HG03097 (cell line): ENCODE measurements at regions not wholly inside any gene's neighbourhood (a gene's known extent, or its start where the extent isn't known, plus 50 kb on each side); places are given as distances from the start of the nearest gene placed in this dataset.

Experiments
- ATAC-seq: cut with Tn5 transposase; IDR thresholded peaks from one replicate; pipeline ENCODE4 v1.9.1; 2021; ENCODE audit not compliant: unreplicated experiment, low FRiP score

DNA sequence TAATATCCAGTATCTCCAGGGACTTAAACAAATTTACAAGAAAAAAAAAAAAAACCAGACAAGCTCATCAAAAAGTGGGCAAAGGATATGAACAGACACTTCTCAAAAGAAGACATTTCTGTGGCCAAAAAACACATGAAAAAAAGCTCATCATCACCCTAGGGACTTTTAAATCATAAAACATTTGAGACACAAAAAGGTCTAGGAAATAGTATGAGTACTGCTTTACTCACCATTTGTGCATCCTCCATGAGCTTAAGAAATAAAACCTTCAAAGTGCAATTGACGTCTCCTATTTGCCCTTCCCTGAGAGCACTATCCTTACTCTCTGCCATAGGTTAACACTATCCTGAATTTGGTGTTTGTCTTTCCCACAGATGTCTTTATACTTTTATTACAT, 193.7 kb upstream of the NREP start:
- no peak for ATAC-seq

DNA sequence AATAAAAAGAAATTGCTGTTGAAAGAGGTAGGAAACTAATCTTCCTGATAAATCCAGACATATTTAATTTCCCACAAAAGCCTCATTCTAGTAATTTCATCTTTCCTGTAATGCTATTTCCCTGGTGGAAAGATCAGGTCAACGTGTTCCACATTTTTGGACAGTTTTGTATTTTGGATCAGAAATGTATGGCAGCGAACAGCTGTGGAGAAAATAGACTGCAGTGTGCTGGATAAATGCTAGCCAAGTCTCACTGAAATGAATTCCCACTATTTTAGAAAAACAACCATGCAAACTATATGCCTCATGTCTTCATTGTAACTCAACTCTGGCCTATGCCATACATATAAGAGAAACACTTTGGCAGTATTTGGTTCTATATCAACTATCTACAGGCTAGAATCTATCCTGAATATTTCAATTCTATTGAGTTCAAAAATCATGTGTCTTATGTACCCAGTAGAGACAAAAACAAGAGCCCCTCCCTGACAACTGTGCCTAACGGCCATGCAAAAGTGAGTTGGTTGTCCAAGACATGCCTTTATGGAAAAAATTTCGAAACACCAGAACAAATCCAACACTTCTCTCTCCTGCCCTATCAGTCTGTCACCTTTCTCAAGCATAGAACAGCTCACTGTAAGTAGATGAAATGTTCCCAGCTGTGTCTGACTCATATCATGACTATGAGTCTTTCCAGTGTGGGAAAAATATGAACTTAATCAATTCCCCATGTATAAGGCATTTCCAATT, 191.3 kb upstream of the NREP start:
- ATAC-seq = no peak

DNA sequence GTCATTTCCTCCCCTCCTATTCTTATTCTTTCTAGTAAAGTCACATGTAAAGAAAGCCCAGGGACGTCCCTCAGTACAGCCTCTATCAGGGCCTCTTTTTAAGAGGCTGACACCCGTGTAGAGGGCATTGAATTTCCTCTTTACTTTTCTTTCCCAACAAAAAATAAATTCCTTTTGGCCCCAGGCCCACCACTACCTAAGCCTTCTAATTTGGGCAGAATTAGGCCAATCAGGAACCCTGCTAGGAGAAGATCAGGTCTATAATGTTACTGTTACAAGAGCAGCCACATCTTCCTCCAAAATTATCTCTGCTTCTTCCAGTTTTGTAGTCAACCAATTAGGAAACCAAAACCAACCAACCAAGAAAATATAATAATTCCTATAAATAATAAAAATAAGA, 189.6 kb upstream of the NREP start:
- no peak for ATAC-seq

DNA sequence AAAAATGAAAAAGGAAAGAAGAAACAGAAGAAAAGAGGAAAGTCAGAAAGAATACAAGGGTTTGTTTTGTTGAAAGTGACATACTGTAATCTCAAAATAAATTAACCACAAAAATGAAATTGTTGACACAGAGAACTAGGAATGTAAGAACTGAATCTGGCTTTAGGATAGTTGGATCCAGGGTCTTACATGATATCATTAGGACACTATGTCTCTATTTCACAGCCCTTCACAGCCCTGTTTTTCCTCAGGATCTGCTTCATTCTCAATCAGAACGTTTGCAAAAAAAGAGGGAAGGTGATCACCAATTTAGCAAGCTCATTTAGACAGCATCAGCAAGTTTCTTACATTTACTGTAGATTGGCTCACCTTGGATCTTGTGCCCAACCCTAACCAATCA, 188.5 kb upstream of the NREP start:
- ATAC-seq = no peak

DNA sequence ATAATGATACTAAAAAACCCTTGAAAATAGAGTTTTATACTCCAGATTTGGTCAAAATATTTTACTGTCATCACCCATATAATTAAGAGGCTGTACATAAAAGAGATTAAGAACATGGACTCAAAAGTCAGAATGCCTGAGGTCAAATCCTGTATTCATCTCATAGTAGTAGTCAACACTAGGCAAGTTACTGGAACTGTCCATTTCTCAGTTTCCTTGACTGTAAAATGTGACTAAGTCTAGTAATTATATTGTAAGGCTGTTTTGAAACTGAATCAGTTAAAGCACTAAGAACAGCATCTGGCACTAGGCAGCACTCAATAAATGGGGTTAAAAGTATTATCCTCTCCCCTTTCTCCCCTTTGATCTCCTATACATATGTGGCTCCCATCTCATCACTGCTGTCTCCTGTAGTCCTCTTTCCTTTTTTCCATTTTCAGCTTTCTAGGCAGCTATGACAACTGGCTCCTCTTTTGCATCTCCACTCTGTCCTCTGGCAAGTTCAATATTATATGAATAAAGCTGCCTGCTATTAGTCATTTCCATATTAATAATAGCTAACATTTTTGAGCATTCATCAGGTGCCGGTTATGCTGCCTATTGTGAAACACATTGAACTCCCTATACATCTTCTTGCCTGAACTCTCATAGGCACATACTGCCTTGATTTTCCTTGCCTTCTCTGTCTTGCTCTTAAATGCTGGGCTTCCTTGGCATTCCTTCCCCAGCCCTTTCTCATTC, 185.8 kb upstream of the NREP start:
- no peak for ATAC-seq

DNA sequence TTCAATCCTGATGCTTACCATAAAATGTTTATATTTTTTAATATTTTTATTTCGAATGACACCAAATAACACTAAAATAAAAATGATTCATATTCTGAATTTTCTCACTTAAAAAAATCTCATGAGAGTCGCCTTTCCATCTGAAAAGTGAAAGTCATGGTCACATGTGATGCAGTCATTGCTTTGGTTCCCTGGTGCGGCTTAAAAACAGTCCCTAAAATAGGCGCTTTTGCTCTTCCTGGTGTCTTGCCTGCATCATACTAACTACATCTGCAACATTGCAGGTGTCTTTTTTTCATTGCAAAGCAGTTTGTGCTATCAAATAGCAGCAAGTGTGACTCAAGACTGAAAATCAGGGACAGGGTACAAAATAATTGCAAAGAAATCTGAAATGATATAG, 185.2 kb upstream of the NREP start:
- no peak for ATAC-seq

DNA sequence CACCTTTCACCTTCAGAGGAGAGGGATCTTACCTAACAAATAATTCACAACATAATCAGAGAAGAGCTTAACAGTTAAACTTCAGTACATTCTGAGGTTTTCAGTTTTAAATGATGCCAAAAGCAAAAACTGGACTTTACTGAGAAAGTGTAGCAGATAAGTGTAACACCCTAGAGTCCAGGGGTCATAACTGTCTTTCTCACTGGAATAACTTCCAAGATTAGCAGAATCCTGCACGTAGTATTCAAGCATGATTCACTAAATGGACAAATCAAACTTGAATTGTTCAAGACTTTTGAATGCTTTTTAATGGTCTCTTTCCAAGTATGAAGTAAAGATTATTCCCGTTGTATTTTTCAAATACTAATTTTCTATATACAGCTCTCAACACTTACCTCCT, 180.1 kb upstream of the NREP start:
- no peak for ATAC-seq

DNA sequence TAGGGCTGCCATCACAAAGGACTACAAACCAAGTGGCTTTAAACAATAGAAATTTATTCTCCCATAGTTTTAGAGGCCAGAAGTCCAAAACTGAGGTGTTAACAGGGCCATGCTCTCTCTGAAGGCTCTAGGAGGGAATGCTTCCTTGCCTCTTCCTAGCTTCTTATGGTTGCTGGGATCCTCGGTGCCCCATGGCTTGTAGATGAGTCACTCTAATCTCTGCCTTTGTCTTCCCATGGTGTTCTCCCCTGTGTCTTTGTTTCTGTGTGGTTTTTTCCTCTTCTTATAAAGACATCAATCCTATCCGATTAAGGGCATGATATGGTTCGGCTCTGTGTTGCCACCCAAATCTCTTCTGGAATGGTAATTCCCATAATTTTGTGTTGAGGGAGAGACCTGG, 178.8 kb upstream of the NREP start:
- no peak for ATAC-seq

DNA sequence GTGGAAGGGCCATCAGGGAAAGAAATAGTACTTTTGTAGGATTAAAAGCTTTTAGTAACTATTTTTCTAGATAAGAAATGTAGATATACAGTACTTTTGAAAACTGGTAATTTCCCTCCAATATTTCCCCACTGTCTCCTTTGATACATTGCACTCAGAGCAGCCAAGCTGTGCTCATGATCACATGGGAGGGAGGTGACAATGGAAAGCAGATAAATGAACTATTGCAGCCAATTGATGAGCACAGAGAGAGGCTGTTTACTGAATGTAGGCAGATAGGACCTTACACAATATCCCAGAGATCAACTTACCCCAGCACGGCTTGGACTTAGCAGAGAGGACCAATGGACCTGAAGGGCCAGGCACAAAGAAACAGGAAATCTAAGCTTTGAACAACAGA, 178.0 kb upstream of the NREP start:
- no peak for ATAC-seq

DNA sequence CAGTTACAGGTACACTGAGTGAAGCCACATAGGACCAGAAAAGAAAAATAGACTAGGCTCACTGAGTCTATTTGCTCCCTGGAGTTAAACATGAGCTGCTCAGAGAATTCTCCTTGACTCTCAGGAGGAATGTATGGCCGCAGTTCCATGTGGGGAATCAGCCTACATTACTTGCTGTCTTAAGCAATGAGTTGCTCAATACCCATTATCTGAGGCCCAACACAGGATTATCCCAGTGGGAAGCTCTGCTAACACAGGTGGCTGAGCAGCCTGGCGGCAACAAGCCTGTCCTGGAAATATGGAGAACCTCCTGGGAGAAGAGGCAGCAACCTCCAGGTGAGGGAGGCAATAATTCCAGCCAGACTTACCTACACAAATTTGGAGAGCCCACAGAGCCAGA, 177.5 kb upstream of the NREP start:
- no peak for ATAC-seq

DNA sequence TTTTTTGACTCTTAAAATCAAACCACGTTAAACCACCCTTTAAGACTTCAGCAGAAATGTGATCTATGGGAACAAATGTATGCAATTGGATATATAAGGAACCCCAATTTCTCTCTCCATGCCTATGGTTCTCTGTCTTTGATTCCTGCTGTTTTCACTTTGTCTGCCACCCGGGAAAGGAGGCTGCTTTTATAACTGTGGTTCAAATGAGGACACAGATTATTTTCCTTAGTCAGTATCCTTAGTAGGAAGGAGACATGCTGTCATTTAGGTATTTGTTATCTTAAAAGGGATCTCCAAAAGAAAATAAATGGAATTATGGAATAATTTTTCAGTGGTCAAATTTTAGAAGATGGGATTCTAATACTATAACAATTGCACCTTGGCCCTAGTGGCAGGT, 176.1 kb upstream of the NREP start:
- no peak for ATAC-seq

DNA sequence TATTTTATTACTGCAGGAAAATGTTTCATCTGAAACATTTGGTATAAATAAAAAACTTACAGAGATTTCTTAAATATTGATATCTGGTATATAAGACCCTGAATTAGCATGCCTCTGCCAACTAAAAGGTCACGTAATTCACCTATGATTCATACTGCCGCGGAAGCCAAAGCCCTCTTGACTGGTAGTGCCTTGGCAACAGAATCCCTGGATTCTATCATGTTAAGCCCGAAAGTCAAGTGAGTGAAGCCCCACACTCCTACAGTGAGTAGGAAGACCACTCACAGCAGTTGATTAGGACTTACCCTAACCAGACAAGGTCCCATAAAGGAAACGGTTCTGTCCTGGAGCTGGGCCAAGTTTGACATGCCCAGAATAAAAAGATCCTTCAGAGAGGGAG, 175.6 kb upstream of the NREP start:
- no peak for ATAC-seq

DNA sequence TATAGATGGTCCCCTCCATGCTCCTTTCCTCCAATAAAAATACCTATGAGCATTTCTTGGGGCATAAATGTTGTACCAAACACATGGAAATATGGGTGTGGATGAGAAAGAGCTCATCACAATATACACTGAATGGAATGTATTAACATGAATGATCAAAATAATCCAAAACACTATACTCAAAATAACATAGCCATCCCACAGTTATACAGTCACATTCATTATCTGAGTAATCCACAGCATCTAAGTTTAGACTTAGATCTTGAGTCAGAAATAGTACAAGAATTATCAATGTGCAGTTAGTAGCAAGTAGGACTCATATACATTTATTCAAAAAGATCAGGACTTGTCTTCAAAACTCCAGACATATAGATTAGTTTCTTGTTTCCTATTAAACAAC, 175.2 kb upstream of the NREP start:
- ATAC-seq = no peak

DNA sequence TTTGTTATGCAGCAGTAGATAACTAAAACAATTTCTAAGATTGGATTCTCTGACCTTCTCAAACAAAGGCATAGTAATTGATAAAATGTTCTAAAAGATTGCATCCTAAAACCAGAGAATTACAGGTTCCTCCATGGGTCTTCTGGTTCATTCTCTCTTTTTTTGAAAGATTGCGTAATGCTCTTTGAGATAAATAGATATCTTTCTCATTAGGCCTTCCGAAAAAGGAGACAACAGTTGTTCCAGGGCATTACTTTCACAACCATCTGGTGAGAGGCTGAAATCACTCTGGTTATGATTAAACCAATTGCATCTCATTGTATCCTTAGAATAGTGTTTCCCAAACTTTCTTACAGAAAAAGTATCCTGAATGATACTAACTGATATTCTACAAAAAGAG, 174.7 kb upstream of the NREP start:
- ATAC-seq = no peak

DNA sequence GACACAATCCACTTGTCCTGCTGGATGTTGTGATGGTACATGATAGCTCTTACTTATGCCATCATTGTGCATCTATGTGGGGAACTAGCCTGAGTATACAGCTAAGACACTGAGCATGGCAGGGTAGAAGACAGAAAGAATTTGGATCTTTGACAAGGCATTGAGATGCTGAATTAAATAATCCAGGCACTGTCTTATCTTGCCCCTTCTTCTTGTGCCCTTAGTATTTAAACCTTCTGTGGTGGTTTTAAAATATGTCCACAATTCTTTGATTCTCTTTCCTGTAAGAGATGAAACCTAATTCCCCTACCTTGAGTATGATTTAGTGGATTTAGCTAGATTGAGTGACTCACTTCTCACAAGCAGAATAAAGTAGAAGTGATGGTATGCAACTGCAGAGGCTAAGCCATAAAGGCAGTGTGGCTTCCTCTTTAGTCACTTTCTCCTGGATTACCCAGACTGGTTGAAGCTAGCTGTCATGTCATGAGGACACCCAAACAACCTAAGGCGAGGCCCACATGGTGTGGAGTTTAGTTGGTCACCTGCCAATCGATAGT, 174.0 kb upstream of the NREP start:
- ATAC-seq = no peak

DNA sequence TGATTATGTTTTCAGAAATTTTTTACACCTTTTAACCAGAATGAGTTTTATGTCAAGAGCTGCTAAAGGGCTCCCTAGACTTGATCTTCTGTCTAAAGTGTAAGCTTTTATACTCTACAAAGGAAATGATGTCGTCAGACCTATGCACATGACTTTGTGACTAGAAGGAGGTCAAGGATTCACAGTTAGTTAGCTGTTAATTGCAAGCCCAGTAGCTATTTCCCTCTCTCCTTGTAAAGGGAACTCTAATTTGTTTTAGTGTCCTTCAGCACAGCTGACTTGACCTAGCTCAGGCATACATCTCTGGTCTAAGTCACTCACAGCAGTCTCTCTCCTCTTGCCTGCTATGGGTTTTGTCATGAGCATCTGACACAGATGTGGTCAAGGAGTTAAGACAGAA, 173.5 kb upstream of the NREP start:
- ATAC-seq = no peak

DNA sequence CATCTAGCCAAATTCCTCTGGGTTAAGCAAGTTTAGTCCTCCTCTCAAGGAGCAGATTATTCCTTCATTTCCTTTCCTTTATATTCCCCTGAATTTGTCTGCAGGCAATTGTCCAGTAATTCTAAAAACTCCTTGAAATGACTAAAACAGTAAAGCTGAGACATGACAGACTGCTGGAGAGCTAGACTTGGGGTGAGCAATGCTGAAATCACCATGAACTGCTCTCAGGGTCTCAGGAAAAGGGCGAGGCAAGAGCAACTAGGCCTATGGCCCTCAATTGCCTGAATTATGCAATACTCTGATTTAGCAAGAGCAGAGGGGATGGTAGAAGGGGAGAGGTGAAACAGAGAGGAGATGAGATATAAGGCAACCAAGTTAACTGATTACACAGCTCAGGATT, 172.9 kb upstream of the NREP start:
- ATAC-seq = no peak

DNA sequence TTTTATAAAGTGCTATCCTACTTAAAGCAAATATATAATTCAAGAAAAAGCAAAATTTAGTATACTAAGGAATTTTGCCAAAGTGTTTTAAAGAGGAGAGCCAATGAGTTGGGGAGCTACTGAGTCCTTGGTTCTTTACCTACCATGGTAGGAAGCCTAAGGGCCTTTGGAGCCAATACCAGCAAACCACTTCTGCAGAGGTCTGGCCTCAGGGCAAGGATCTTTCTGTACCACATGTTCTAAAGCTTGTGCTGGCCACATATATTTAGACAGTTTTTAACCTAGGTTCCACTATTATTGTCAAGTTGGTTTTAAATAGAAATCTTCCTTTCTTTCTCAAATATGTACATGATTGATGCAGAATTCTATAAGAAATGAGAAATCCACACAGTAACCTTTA, 172.3 kb upstream of the NREP start:
- ATAC-seq = no peak

DNA sequence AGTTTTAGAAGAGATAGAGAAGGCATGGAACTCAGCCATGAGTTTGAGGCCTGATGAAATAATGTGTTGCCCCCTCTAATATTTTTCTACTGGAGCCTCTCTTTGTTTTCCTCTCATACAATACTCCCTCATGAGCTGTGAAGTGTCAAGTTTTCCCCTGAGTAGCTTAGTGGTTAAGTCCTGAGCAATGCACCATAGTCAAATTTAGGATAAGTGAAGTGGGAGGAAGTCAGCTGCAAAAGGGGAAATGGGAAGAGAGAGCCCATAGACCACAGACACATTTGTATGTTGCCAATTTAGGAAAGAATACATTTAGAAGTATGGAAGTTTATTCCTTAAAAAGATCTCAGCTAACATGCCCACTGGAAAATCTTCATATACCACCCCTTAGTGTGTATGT, 171.5 kb upstream of the NREP start:
- ATAC-seq = no peak

DNA sequence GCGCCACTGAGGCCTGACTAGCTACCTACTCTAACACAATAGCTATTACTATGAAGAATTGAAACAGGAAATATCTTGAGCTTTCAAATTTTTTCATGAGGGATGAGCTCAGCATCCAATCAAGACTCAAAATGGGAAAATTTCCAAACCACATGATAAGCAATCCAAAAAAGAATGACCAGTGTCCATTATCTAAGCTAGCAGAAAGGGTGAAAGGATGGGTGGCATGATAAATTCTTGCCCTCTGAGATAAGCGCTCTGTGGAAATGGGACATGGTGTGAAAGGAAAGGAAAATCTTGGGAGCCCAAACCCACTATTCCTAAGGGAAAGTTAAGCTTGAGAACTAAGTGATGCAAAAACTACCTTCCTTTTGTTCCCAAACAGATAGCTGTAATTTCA, 170.2 kb upstream of the NREP start:
- ATAC-seq = no peak

DNA sequence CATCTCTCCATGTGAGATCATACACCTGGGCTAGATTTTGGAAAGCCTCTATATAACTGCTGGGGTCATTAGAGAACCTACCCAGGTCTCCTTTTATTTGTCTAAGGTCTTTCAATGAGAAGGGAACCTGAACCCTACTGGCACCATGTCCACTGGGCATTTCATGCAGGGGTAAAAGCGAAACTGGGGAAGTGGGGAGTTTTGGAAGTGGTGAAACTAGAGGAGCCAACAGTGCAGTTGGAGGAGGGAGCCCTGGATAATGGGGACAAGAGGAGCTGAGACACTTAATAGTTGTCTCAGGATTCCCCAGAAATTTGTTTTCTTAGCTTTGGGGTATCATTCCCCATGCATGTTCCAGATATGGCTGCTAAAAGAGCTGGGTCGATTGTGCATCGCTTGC, 169.0 kb upstream of the NREP start:
- ATAC-seq = no peak

DNA sequence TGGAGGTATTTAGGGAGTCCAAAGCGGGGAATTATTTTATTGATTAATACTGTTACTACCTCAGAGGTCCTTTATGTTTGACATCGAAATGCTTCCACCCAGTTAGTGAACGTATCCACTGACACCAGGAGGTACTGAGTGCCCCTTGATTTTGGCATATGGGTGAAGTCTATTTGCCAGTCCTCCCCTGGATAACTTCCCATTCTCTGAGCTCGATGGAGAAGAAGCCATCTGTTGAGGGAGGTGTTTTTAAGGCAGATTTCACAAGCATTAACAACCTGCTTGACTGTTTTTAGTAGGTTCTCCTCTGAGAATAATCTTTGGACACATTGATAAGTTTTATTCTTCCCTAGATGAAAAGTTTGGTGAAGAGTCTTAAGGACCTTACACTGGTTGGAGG, 165.3 kb upstream of the NREP start:
- ATAC-seq = no peak
